HEK293 (cell line): ENCODE measurements at regions not wholly inside any gene's neighbourhood (a gene's known extent, or its start where the extent isn't known, plus 50 kb on each side); places are given as distances from the start of the nearest gene placed in this dataset.

Experiments used
- CTCF ChIA-PET: fragments of 350-600 bp; formaldehyde crosslinking; extraction: SDS; loops from one replicate; lab custom pipeline; 2021; ENCODE audit warnings: antibody characterized with exemption; lab: Yijun Ruan, JAX
- POLR2A ChIA-PET: fragments of 300-600 bp; formaldehyde crosslinking; extraction: SDS; loops from one replicate; lab custom pipeline; 2020; ENCODE audit warnings: antibody characterized with exemption, inconsistent platforms; lab: Yijun Ruan, JAX
- H3K27ac ChIP-seq: fragments of 200-500 bp; sonication (Bioruptor generic); 2 replicates; pipeline ENCODE4 v1.5.1; 2014; ENCODE audit warnings: low read depth, low read length, control low read depth, inconsistent platforms; ENCODE audit errors: extremely low read depth
- H3K36me3 ChIP-seq, 2 experiments: fragments of 200-500 bp in 1 of 2; sonication (Bioruptor generic) in 1 of 2; 1 replicate in 1 of 2; 2 replicates in 1 of 2; pipeline ENCODE4 v1.5.1; 2014 to 2017; ENCODE audit warnings: inconsistent platforms in 2 of 2, low read length in 2 of 2; ENCODE audit not compliant: control insufficient read depth in 2 of 2, insufficient read depth in 1 of 2
- H3K4me1 ChIP-seq: fragments of 200-500 bp; sonication (Bioruptor generic); 2 replicates; pipeline ENCODE4 v1.5.1; 2014; ENCODE audit warnings: mild to moderate bottlenecking, low read length, inconsistent platforms; ENCODE audit not compliant: control insufficient read depth, insufficient read depth
- H3K4me3 ChIP-seq: 2 replicates; pipeline ENCODE4 v1.5.1; 2011; ENCODE audit warnings: low read depth, mild to moderate bottlenecking, control low read depth, low read length, moderate library complexity
- H3K9me3 ChIP-seq: fragments of 200-500 bp; sonication (Bioruptor generic); 2 replicates; pipeline ENCODE4 v1.5.1; 2014; ENCODE audit warnings: low read depth, low read length, inconsistent platforms; ENCODE audit not compliant: control insufficient read depth, insufficient read depth
- BCL6B ChIP-seq: fragments of 450-650 bp; formaldehyde crosslinking; IDR thresholded peaks from 2 replicates; pipeline ENCODE4 v1.5.1; 2017; ENCODE audit warnings: missing biosample characterization, missing genetic modification characterization
- GLI2 ChIP-seq: fragments of 450-650 bp; formaldehyde crosslinking; IDR thresholded peaks from 2 replicates; pipeline ENCODE4; 2017; ENCODE audit warnings: missing biosample characterization, missing genetic modification characterization, low read depth, borderline replicate concordance
- HOXA7 ChIP-seq: sonication (generic); formaldehyde crosslinking; IDR thresholded peaks from 2 replicates; pipeline ENCODE4 v1.8.1; 2022; ENCODE audit warnings: missing genetic modification reagents, borderline replicate concordance
- HOXD13 ChIP-seq: sonication (generic); formaldehyde crosslinking; IDR thresholded peaks from 2 replicates; pipeline ENCODE4 v1.8.0; 2022; ENCODE audit warnings: missing genetic modification reagents, borderline replicate concordance
- KLF17 ChIP-seq: fragments of 450-650 bp; formaldehyde crosslinking; IDR thresholded peaks from 2 replicates; pipeline ENCODE4 v1.5.1; 2016; ENCODE audit warnings: missing biosample characterization, missing genetic modification characterization
- PRDM6 ChIP-seq: fragments of 450-650 bp; formaldehyde crosslinking; IDR thresholded peaks from 2 replicates; pipeline ENCODE4 v1.5.1; 2017; ENCODE audit warnings: missing biosample characterization, missing genetic modification characterization
- TRIM28 ChIP-seq: IDR thresholded peaks from 2 replicates; pipeline ENCODE4 v1.6.1; 2011; ENCODE audit warnings: low read length, control low read depth, borderline replicate concordance
- ZBTB6 ChIP-seq: fragments of 450-650 bp; formaldehyde crosslinking; IDR thresholded peaks from 2 replicates; pipeline ENCODE4 v1.5.1; 2017; ENCODE audit warnings: missing biosample characterization, missing genetic modification characterization
- ZBTB7A ChIP-seq: fragments of 450-650 bp; formaldehyde crosslinking; IDR thresholded peaks from 2 replicates; pipeline ENCODE4 v1.5.1; 2016; ENCODE audit warnings: low read depth, missing biosample characterization, missing genetic modification characterization
- ZBTB8A ChIP-seq: fragments of 450-650 bp; formaldehyde crosslinking; IDR thresholded peaks from 2 replicates; pipeline ENCODE4 v1.5.1; 2016; ENCODE audit warnings: missing biosample characterization, missing genetic modification characterization
- ZFP37 ChIP-seq: fragments of 450-650 bp; formaldehyde crosslinking; IDR thresholded peaks from 2 replicates; pipeline ENCODE4 v1.5.1; 2016; ENCODE audit warnings: missing biosample characterization, missing genetic modification characterization
- ZFP69B ChIP-seq: fragments of 450-650 bp; formaldehyde crosslinking; IDR thresholded peaks from 2 replicates; pipeline ENCODE4 v1.5.1; 2016; ENCODE audit warnings: missing biosample characterization, missing genetic modification characterization
- ZNF10 ChIP-seq: fragments of 450-650 bp; formaldehyde crosslinking; IDR thresholded peaks from 2 replicates; pipeline ENCODE4 v1.5.1; 2017; ENCODE audit warnings: missing biosample characterization, missing genetic modification characterization
- ZNF155 ChIP-seq: fragments of 450-650 bp; formaldehyde crosslinking; IDR thresholded peaks from 2 replicates; pipeline ENCODE4 v1.5.1; 2016; ENCODE audit warnings: missing biosample characterization, missing genetic modification characterization
- ZNF175 ChIP-seq: fragments of 450-650 bp; formaldehyde crosslinking; IDR thresholded peaks from 2 replicates; pipeline ENCODE4 v1.5.1; 2016; ENCODE audit warnings: missing biosample characterization, missing genetic modification characterization
- ZNF23 ChIP-seq: fragments of 450-650 bp; formaldehyde crosslinking; IDR thresholded peaks from 2 replicates; pipeline ENCODE4 v1.5.1; 2016; ENCODE audit warnings: missing biosample characterization, missing genetic modification characterization, borderline replicate concordance
- ZNF350 ChIP-seq: fragments of 450-650 bp; formaldehyde crosslinking; IDR thresholded peaks from 2 replicates; pipeline ENCODE4 v1.5.0; 2017; ENCODE audit warnings: missing biosample characterization, mild to moderate bottlenecking, missing genetic modification characterization
- ZNF366 ChIP-seq: fragments of 450-650 bp; formaldehyde crosslinking; conservative IDR thresholded peaks from 2 replicates; pipeline ENCODE4 v1.5.1; 2016; ENCODE audit warnings: missing biosample characterization, missing genetic modification characterization
- ZNF449 ChIP-seq: fragments of 450-650 bp; formaldehyde crosslinking; IDR thresholded peaks from 2 replicates; pipeline ENCODE4 v1.5.1; 2017; ENCODE audit warnings: missing biosample characterization, mild to moderate bottlenecking, missing genetic modification characterization, moderate library complexity
- ZNF473 ChIP-seq: fragments of 450-650 bp; formaldehyde crosslinking; IDR thresholded peaks from 2 replicates; pipeline ENCODE4 v1.5.1; 2017; ENCODE audit warnings: missing biosample characterization, missing genetic modification characterization
- ZNF561 ChIP-seq: fragments of 450-650 bp; IDR thresholded peaks from 2 replicates; pipeline ENCODE4 v1.5.1; 2018; ENCODE audit warnings: missing biosample characterization, missing genetic modification characterization, borderline replicate concordance
- ZNF600 ChIP-seq: fragments of 450-650 bp; formaldehyde crosslinking; IDR thresholded peaks from 2 replicates; pipeline ENCODE4 v1.5.1; 2016; ENCODE audit warnings: missing biosample characterization, missing genetic modification characterization
- ZNF658 ChIP-seq: fragments of 450-650 bp; formaldehyde crosslinking; IDR thresholded peaks from 2 replicates; pipeline ENCODE4; 2016; ENCODE audit warnings: missing biosample characterization, missing genetic modification characterization
- ZNF677 ChIP-seq: fragments of 450-650 bp; IDR thresholded peaks from 2 replicates; pipeline ENCODE4 v1.5.0; 2018; ENCODE audit warnings: missing biosample characterization, mild to moderate bottlenecking, missing genetic modification characterization, moderate library complexity
- ZNF692 ChIP-seq: fragments of 450-650 bp; formaldehyde crosslinking; IDR thresholded peaks from 2 replicates; pipeline ENCODE4 v1.5.1; 2016; ENCODE audit warnings: missing biosample characterization, missing genetic modification characterization
- ZNF768 ChIP-seq: fragments of 450-650 bp; formaldehyde crosslinking; IDR thresholded peaks from 2 replicates; pipeline ENCODE4 v1.5.1; 2018; ENCODE audit warnings: missing biosample characterization, mild to moderate bottlenecking, missing genetic modification characterization
- ZNF776 ChIP-seq: fragments of 450-650 bp; formaldehyde crosslinking; IDR thresholded peaks from 2 replicates; pipeline ENCODE4 v1.5.0; 2017; ENCODE audit warnings: missing biosample characterization, missing genetic modification characterization, borderline replicate concordance
- ZNF777 ChIP-seq: fragments of 450-650 bp; formaldehyde crosslinking; IDR thresholded peaks from 2 replicates; pipeline ENCODE4 v1.5.1; 2017; ENCODE audit warnings: missing biosample characterization, missing genetic modification characterization, borderline replicate concordance

- Histone ChIP-seq H3K4me1 (no peaks in the 10 kb centered on the region), H3K9me3 (no peaks in the 10 kb centered on the region), H3K27ac (no peak overlapping the region), H3K4me3 (no peak overlapping the region)
- POLR2A ChIA-PET, result no interaction called here
- TF ChIP-seq ZNF776 (tag by site-specific recombination) (no peak), TRIM28 (no peak), ZBTB8A (no peak), BCL6B (tag by site-specific recombination) (no peak), ZNF777 (tag by site-specific recombination) (no peak), ZFP37 (tag by site-specific recombination) (no peak), PRDM6 (tag by site-specific recombination) (no peak), ZFP69B (tag by site-specific recombination) (no peak), ZNF366 (tag by site-specific recombination) (no peak), ZBTB7A (tag by site-specific recombination) (no peak), KLF17 (tag by site-specific recombination) (no peak), ZNF23 (tag by site-specific recombination) (no peak), GLI2 (tag by site-specific recombination) (no peak), ZNF677 (tag by site-specific recombination) (no peak)
- TF ChIP-seq, all 188 proteins: peak for 0
- CTCF ChIA-PET, result interaction anchor here (0.7 kb wide), 1 partner anchor 818 kb away, joined by 3 read pairs; no protein-coding TSS in a partner anchor
- H3K36me3 ChIP-seq, result no peaks in the 10 kb centered on the region
These were observed 365.3 kb upstream of the IGFBP3 start for GRCh38 chr7:46286356-46286755.

- no peaks in the 10 kb centered on the region for H3K9me3 ChIP-seq
- no peak overlapping the region for H3K27ac ChIP-seq
- ChIA-PET CTCF (interaction anchor here (0.7 to 1.3 kb wide), 2 partner anchors 10 to 819 kb away, joined by 3 read pairs; no protein-coding TSS in a partner anchor), POLR2A (no interaction called here)
- H3K36me3 ChIP-seq, result no peaks in the 10 kb centered on the region
- no peak overlapping the region for H3K4me3 ChIP-seq
- no peaks in the 10 kb centered on the region for H3K4me1 ChIP-seq
- TF ChIP-seq ZBTB6 (tag by site-specific recombination) (no peak), ZNF473 (tag by site-specific recombination) (no peak), ZNF561 (tag by site-specific recombination) (no peak), ZNF10 (tag by site-specific recombination) (no peak), ZNF350 (tag by site-specific recombination) (no peak), ZNF175 (tag by site-specific recombination) (no peak), ZNF768 (tag by site-specific recombination) (no peak), HOXA7 (no peak), ZNF692 (tag by site-specific recombination) (no peak), HOXD13 (CRISPR knock-in tag) (no peak), ZNF600 (no peak), ZNF449 (no peak), ZNF658 (no peak), ZFP37 (tag by site-specific recombination) (no peak), ZNF155 (tag by site-specific recombination) (no peak)
These were observed 364.8 kb upstream of the IGFBP3 start for GRCh38 chr7:46285878-46286277.
